Parathyroid adenoma (tissue), 2 donors: ENCODE measurements at regions not wholly inside any gene's neighbourhood (a gene's known extent, or its start where the extent isn't known, plus 50 kb on each side); places are given as distances from the start of the nearest gene placed in this dataset.

Source experiments
- H2AFZ ChIP-seq: fragments of 300-600 bp; sonication (generic); one replicate; pipeline ENCODE4 v1.7.0; 2017; ENCODE audit warnings: antibody characterized with exemption, mild to moderate bottlenecking
- H3K27ac ChIP-seq: fragments of 300-600 bp; sonication (generic); one replicate; pipeline ENCODE4 v1.7.0; 2017
- H3K27me3 ChIP-seq: fragments of 300-600 bp; sonication (generic); one replicate; pipeline ENCODE4 v1.7.0; 2017; ENCODE audit warnings: low read length; ENCODE audit not compliant: control insufficient read depth, insufficient read depth
- H3K36me3 ChIP-seq: fragments of 300-600 bp; sonication (generic); one replicate; pipeline ENCODE4 v1.7.0; 2017; ENCODE audit warnings: low read length; ENCODE audit not compliant: control insufficient read depth, insufficient read depth
- H3K4me1 ChIP-seq: fragments of 300-600 bp; sonication (generic); one replicate; pipeline ENCODE4 v1.7.0; 2017; ENCODE audit warnings: control low read depth
- H3K4me2 ChIP-seq: fragments of 300-600 bp; sonication (generic); one replicate; pipeline ENCODE4 v1.7.0; 2017; ENCODE audit warnings: low read length
- H3K4me3 ChIP-seq: fragments of 300-600 bp; sonication (generic); one replicate; pipeline ENCODE4 v1.7.0; 2017; ENCODE audit warnings: low read depth, low read length
- H3K79me2 ChIP-seq: fragments of 300-600 bp; sonication (generic); one replicate; pipeline ENCODE4 v1.7.0; 2017; ENCODE audit warnings: control low read depth
- H3K9ac ChIP-seq: fragments of 300-600 bp; sonication (generic); one replicate; pipeline ENCODE4 v1.7.0; 2017; ENCODE audit warnings: mild to moderate bottlenecking
- H3K9me3 ChIP-seq: fragments of 300-600 bp; sonication (generic); one replicate; pipeline ENCODE4 v1.7.0; 2017; ENCODE audit warnings: low read length; ENCODE audit not compliant: control insufficient read depth
- TF ChIP-seq, protein P1 (sequence below): fragments of 300-600 bp; sonication (generic); IDR thresholded peaks from one replicate; pipeline ENCODE4 v1.7.0; 2017; ENCODE audit warnings: antibody characterized with exemption, mild to moderate bottlenecking
- donor health status: primary hyperparathyroidism.

DNA sequence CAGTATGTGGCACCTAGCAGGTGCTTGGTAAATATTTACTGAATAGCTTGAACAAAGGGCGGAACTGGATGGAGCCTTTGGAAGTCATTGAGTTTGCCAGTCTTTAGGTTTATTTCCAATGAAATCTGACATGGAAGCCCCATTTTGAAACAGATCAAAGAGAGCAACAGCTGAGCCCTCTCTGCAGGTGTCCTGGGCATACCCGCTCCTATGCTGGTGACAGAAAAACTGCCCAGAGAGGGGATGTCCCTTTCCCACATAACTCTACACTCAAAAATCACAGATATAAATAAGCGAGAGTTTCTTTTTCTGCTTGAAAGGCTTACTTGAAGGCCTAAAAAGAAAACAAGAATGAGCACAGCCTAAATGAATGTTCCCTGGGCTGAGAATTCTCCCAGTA, 53.0 kb upstream of the RALY start:
- H3K79me2 ChIP-seq: no peaks in the 10 kb centered on the region
- H3K9me3 ChIP-seq: no peaks in the 10 kb centered on the region
- TF ChIP-seq, protein P1, sequence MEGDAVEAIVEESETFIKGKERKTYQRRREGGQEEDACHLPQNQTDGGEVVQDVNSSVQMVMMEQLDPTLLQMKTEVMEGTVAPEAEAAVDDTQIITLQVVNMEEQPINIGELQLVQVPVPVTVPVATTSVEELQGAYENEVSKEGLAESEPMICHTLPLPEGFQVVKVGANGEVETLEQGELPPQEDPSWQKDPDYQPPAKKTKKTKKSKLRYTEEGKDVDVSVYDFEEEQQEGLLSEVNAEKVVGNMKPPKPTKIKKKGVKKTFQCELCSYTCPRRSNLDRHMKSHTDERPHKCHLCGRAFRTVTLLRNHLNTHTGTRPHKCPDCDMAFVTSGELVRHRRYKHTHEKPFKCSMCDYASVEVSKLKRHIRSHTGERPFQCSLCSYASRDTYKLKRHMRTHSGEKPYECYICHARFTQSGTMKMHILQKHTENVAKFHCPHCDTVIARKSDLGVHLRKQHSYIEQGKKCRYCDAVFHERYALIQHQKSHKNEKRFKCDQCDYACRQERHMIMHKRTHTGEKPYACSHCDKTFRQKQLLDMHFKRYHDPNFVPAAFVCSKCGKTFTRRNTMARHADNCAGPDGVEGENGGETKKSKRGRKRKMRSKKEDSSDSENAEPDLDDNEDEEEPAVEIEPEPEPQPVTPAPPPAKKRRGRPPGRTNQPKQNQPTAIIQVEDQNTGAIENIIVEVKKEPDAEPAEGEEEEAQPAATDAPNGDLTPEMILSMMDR: no peak
- no peak overlapping the region for H3K4me2 ChIP-seq
- H3K4me1 ChIP-seq: no peaks in the 10 kb centered on the region
- H3K36me3 ChIP-seq: no peaks in the 10 kb centered on the region
- H3K27ac ChIP-seq: no peak overlapping the region
- no peak overlapping the region for H3K9ac ChIP-seq
- no peak overlapping the region for H2AFZ ChIP-seq
- H3K4me3 ChIP-seq: no peak overlapping the region
- no peaks in the 10 kb centered on the region for H3K27me3 ChIP-seq
